Nephron progenitor cell (in vitro differentiated cells): ENCODE measurements at regions not wholly inside any gene's neighbourhood (a gene's known extent, or its start where the extent isn't known, plus 50 kb on each side); places are given as distances from the start of the nearest gene placed in this dataset.

ENCODE experiments used
- DNase-seq: peaks from one replicate; pipeline ENCODE4 v3.0.0; 2021
- H3K27ac Mint-ChIP-seq: 2 replicates; pipeline ENCODE4 v1.8.0; 2021; ENCODE audit warnings: mild to moderate bottlenecking, moderate library complexity, mixed read lengths
- H3K27me3 Mint-ChIP-seq: 2 replicates; pipeline ENCODE4 v1.8.0; 2021; ENCODE audit warnings: mild to moderate bottlenecking, low read depth, mixed read lengths; ENCODE audit not compliant: poor library complexity
- H3K36me3 Mint-ChIP-seq: 2 replicates; pipeline ENCODE4 v1.8.0; 2021; ENCODE audit warnings: low read depth, mixed read lengths
- H3K4me1 Mint-ChIP-seq: 2 replicates; pipeline ENCODE4 v1.8.0; 2021; ENCODE audit warnings: mixed read lengths
- H3K4me3 Mint-ChIP-seq: 2 replicates; pipeline ENCODE4 v1.8.0; 2021; ENCODE audit warnings: mild to moderate bottlenecking, moderate library complexity, mixed read lengths
- H3K9me3 Mint-ChIP-seq: 2 replicates; pipeline ENCODE4 v1.8.0; 2021; ENCODE audit warnings: mild to moderate bottlenecking, moderate library complexity, mixed read lengths
- CTCF ChIP-seq: fragments of 200-600 bp; sonication (generic); IDR thresholded peaks from 2 replicates; pipeline ENCODE4 v1.5.0; 2021; ENCODE audit warnings: antibody characterized with exemption

DNA sequence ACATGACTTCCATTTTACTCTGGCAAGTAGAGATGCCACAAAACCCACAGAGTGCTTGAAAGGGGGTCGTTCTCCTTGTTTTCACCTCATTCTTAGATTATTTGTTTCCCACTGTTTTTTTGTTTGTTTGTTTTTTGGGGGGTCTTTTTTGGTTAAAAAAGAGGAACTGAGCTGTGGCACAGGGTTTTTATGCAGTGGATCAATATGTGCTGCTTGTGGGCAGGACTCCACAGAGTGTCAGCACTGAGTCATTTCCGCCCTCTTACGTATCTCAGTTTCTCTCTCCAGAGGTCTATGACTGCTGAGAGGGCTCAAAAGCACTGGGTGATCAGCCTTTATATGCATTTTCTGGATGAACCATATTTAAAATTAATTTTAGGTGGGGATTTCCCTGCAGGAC lies 268.1 kb upstream of the GRID2 start:
- no peaks in the 10 kb centered on the region for H3K27me3 Mint-ChIP-seq

DNA sequence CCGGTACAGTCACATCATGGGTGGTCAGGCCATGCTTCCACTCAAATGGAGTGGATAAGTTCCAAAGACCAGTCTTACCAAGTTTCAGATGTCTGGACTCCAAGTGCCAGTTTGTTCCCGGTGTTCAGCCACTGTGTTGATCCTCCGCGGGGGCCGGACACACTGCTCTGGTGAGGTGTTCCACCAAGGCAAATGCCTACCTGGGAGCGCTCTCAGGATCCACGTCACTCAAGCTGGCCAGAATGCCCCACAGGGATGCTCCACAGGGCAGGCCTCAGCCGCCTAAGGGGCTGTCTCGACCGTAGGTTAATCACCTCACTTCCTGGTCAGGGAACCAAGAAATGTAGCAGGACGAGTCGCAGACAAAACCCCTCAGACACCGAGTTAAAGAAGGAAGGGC lies 258.0 kb upstream of the GRID2 start:
- no peak for TF ChIP-seq CTCF
- Mint-ChIP-seq H3K27ac (peak overlapping the region; percentile 32), H3K27me3 (peaks cover 4% of the 10 kb centered on the region), H3K36me3 (no peaks in the 10 kb centered on the region), H3K4me1 (no peaks in the 10 kb centered on the region), H3K4me3 (no peak overlapping the region), H3K9me3 (no peaks in the 10 kb centered on the region)
- DNase-seq, result no peak

More for the DNA sequence above, 268.1 kb upstream of the GRID2 start:
- Mint-ChIP-seq H3K27ac (no peak overlapping the region), H3K4me1 (no peaks in the 10 kb centered on the region), H3K4me3 (no peak overlapping the region), H3K9me3 (peaks cover 34% of the 10 kb centered on the region), H3K36me3 (no peaks in the 10 kb centered on the region)
- no peak for TF ChIP-seq CTCF
- no peak for DNase-seq

GRCh38 chr4:92047209-92047875 lies 256.4 kb upstream of the GRID2 start:
- TF ChIP-seq CTCF, result no peak
- DNase-seq, result no peak
- H3K36me3 Mint-ChIP-seq, result no peaks in the 10 kb centered on the region
- peaks cover 4% of the 10 kb centered on the region for H3K27me3 Mint-ChIP-seq
- peaks cover 12% of the 10 kb centered on the region for H3K9me3 Mint-ChIP-seq
- H3K4me1 Mint-ChIP-seq, result no peaks in the 10 kb centered on the region
- H3K4me3 Mint-ChIP-seq, result no peak overlapping the region
- H3K27ac Mint-ChIP-seq, result no peak overlapping the region

GRCh38 chr4:92050875-92051274 lies 252.9 kb upstream of the GRID2 start:
- Mint-ChIP-seq H3K27ac (no peak overlapping the region), H3K4me3 (no peak overlapping the region), H3K4me1 (no peaks in the 10 kb centered on the region), H3K9me3 (peaks cover 19% of the 10 kb centered on the region), H3K36me3 (no peaks in the 10 kb centered on the region), H3K27me3 (peaks cover 7% of the 10 kb centered on the region)
- no peak for DNase-seq
- no peak for TF ChIP-seq CTCF

DNA sequence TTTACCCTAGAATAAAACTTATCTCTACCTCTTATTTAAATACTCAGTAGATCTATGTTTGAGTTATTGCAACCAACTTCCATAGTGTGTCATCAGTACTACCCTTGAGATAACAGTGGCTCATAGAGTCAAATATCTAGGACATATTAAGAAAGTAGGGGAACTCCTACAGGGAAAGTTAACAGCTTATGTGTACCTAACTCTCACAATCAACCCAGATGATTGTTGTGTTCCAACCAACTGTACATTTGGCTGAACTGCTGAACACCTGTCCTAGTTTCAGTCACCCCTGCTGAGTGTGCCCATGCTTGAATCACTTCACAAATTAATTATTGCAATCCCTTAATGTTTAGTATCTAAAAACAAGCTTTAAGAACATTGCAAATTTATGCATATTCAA lies 244.2 kb upstream of the GRID2 start:
- Mint-ChIP-seq H3K9me3 (peaks cover 6% of the 10 kb centered on the region), H3K36me3 (no peaks in the 10 kb centered on the region), H3K4me3 (no peak overlapping the region), H3K27ac (no peak overlapping the region), H3K27me3 (peaks cover 8% of the 10 kb centered on the region), H3K4me1 (no peaks in the 10 kb centered on the region)
- no peak for DNase-seq
- no peak for TF ChIP-seq CTCF

DNA sequence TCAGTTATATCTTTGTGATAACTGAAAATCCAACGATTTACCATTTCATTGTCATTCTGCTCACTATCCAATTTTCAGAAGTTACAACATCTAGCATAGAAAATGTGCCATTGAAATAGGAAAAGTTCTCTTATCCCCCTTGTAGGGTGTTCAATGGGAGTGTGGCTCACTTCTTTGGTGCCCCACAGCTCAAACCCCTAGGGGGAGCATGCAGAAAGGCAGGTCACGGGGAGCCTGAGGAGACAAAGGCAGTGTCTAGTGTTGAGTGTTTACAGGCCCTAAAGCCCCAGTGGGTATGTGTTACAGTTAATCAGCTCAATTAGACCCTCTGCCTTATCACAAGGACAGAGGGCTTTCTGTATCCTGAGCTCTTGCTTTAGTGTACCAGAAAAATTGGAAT lies 243.4 kb upstream of the GRID2 start:
- Mint-ChIP-seq H3K27me3 (peaks cover 8% of the 10 kb centered on the region), H3K36me3 (no peaks in the 10 kb centered on the region)
- no peak for TF ChIP-seq CTCF

More for the DNA sequence above, 243.4 kb upstream of the GRID2 start:
- no peak overlapping the region for H3K27ac Mint-ChIP-seq
- DNase-seq, result no peak
- H3K4me3 Mint-ChIP-seq, result no peak overlapping the region
- peaks cover 3% of the 10 kb centered on the region for H3K9me3 Mint-ChIP-seq
- H3K4me1 Mint-ChIP-seq, result no peaks in the 10 kb centered on the region
